Mucosa of descending colon (tissue), 3 donors: ENCODE measurements at regions not wholly inside any gene's neighbourhood (a gene's known extent, or its start where the extent isn't known, plus 50 kb on each side); places are given as distances from the start of the nearest gene placed in this dataset.

Experiments
- ATAC-seq: fragments of 200-7000 bp; cut with Tn5 transposase; one replicate; pipeline ENCODE4 v1.9.1; 2020; ENCODE audit warnings: mild to moderate bottlenecking, moderate library complexity
- DNase-seq, 3 donors: peaks; one replicate each; pipeline ENCODE4 v3.0.0-alpha.2; 2020
- H3K36me3 ChIP-seq: fragments of 200-600 bp; one replicate; pipeline ENCODE4 v1.8.0; 2021; ENCODE audit warnings: low read depth, mild to moderate bottlenecking
- H3K4me1 ChIP-seq: fragments of 200-600 bp; one replicate; pipeline ENCODE4 v1.8.0; 2021; ENCODE audit warnings: low read depth, mild to moderate bottlenecking
- H3K4me3 ChIP-seq: fragments of 200-600 bp; one replicate; pipeline ENCODE4 v1.8.0; 2021; ENCODE audit warnings: mild to moderate bottlenecking
- H3K9me3 ChIP-seq: fragments of 200-600 bp; one replicate; pipeline ENCODE4 v1.8.0; 2021; ENCODE audit warnings: mild to moderate bottlenecking
- intact Hi-C, 2 donors: fragments of 100-400 bp; cut with DNase I in 1 of 2; cut with micrococcal nuclease in 1 of 2; formaldehyde crosslinking; loops; one replicate each; pipeline versions ENCODE4 v1.11.0 to v1.11.1; 2022; cut with DNase I, micrococcal nuclease
- TF ChIP-seq, protein P1 (sequence below): fragments of 200-600 bp; IDR thresholded peaks from one replicate; pipeline ENCODE4 v1.8.0; 2022; ENCODE audit warnings: antibody characterized with exemption, mild to moderate bottlenecking
- donor health status: DM: no; HTN: no; CAD: no; lungs with moderate emphysema.
- donor health status: DM: no; HTN: no; CAD: no.
- donor health status: DM: no; HTN: yes; CAD: no.

DNA sequence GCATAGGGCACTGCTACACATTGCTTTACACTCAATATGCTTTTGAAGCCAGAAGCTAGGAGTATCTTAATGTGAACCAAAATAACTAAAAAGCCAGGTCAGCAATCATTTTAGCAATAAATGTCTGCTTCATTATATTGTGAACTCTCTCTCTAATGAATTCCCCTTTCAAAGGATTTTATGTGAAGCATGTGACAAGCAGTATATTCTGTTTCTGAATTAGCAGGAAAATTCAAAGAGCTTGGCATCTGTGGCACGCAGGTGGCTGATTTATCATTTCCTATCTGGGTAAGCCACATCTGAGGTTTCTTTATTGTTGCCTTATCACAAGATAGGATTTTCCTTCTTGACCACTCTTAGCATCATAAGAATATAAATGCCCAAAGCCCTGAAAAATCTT is 56.8 kb upstream of the KLF12 start:
- no peak for DNase-seq
- TF ChIP-seq, protein P1, sequence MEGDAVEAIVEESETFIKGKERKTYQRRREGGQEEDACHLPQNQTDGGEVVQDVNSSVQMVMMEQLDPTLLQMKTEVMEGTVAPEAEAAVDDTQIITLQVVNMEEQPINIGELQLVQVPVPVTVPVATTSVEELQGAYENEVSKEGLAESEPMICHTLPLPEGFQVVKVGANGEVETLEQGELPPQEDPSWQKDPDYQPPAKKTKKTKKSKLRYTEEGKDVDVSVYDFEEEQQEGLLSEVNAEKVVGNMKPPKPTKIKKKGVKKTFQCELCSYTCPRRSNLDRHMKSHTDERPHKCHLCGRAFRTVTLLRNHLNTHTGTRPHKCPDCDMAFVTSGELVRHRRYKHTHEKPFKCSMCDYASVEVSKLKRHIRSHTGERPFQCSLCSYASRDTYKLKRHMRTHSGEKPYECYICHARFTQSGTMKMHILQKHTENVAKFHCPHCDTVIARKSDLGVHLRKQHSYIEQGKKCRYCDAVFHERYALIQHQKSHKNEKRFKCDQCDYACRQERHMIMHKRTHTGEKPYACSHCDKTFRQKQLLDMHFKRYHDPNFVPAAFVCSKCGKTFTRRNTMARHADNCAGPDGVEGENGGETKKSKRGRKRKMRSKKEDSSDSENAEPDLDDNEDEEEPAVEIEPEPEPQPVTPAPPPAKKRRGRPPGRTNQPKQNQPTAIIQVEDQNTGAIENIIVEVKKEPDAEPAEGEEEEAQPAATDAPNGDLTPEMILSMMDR: no peak
- no peak for ATAC-seq
- Histone ChIP-seq H3K9me3 (no peaks in the 10 kb centered on the region), H3K36me3 (no peaks in the 10 kb centered on the region), H3K4me3 (no peak overlapping the region), H3K4me1 (no peaks in the 10 kb centered on the region)
- intact Hi-C loops: no loop called here

DNA sequence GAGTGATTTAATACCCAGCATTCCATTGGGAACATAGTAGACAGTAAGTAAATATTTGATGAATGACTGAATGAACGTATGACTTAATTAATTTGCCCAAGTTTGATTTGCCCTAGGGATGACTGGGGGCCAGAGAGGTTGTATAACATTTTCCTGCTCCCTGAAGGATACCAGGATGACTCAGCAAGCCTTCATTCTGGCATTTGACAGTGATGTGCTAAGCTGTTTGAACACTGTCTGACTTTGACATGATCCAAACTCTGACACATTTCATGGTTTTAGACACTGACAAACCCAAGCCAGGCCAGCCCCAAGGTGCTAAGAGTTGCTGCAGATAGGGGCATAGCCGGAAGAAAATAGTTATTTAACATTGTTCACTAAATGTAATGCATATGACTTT is 53.4 kb upstream of the KLF12 start:
- ATAC-seq: no peak
- intact Hi-C loops: no loop called here

DNA sequence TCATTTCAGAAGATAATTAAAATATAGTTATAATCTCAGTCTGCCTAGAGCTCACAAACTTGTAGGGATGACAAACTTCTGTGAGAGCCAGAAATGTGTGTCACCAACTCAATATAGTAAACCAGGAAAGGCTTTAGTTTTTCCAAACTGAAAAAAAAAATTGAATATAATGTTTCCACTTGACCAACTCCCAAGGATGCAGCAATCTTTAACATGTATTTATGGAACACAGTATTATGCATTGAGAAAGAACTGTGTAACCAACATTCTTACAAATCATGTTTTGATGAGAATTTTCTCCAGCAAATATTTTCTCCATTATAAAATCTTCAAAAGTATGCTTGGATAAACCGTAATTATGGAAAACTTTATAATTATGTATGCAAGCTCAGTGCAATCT is 50.1 kb upstream of the KLF12 start:
- TF ChIP-seq, protein P1: no peak
- intact Hi-C loops: no loop called here
- ATAC-seq (no peak), DNase-seq (no peak)
- Histone ChIP-seq H3K4me3 (no peak overlapping the region), H3K4me1 (no peaks in the 10 kb centered on the region), H3K9me3 (no peaks in the 10 kb centered on the region), H3K36me3 (no peaks in the 10 kb centered on the region)

More for the DNA sequence above, 53.4 kb upstream of the KLF12 start:
- DNase-seq: no peak
- Histone ChIP-seq H3K4me1 (no peaks in the 10 kb centered on the region), H3K4me3 (no peak overlapping the region), H3K9me3 (no peaks in the 10 kb centered on the region), H3K36me3 (no peaks in the 10 kb centered on the region)
- TF ChIP-seq, protein P1: no peak
